Calu3 (cell line): ENCODE measurements at regions not wholly inside any gene's neighbourhood (a gene's known extent, or its start where the extent isn't known, plus 50 kb on each side); places are given as distances from the start of the nearest gene placed in this dataset.

Source experiments
- BruUV-seq: library from RNA; stranded (reverse); fragments of 400-500 nt; replicated peaks from 2 replicates; lab custom pipeline; 2021; lab: Mats Ljungman, UMichigan
- CTCF ChIA-PET: fragments of 300-600 bp; sonication (Branson Sonifier 250); formaldehyde crosslinking; loops from one replicate; lab custom pipeline; 2022; ENCODE audit warnings: antibody characterized with exemption; lab: Charles Lee
- DNase-seq: peaks from one replicate; pipeline ENCODE4 v3.0.0; 2022
- H3K27ac Mint-ChIP-seq: one replicate; pipeline ENCODE4 v1.8.0; 2022; ENCODE audit warnings: mixed read lengths; ENCODE audit not compliant: unreplicated experiment
- H3K27me3 Mint-ChIP-seq: one replicate; pipeline ENCODE4 v1.8.0; 2022; ENCODE audit warnings: mixed read lengths; ENCODE audit not compliant: unreplicated experiment
- H3K36me3 Mint-ChIP-seq: one replicate; pipeline ENCODE4 v1.8.0; 2022; ENCODE audit warnings: mild to moderate bottlenecking, moderate library complexity, mixed read lengths; ENCODE audit not compliant: insufficient read depth, unreplicated experiment
- H3K4me1 Mint-ChIP-seq: one replicate; pipeline ENCODE4 v1.8.0; 2022; ENCODE audit warnings: mild to moderate bottlenecking, low read depth, mixed read lengths; ENCODE audit not compliant: unreplicated experiment
- H3K4me3 Mint-ChIP-seq: one replicate; pipeline ENCODE4 v1.8.0; 2022; ENCODE audit warnings: mild to moderate bottlenecking, low read depth, moderate library complexity, mixed read lengths; ENCODE audit not compliant: unreplicated experiment
- H3K9me3 Mint-ChIP-seq: one replicate; pipeline ENCODE4 v1.8.0; 2022; ENCODE audit warnings: low read depth, mixed read lengths; ENCODE audit not compliant: unreplicated experiment
- CTCF ChIP-seq: fragments of 200-600 bp; IDR thresholded peaks from one replicate; pipeline ENCODE4 v1.8.0; 2022; ENCODE audit warnings: antibody characterized with exemption; ENCODE audit not compliant: unreplicated experiment
- intact Hi-C: fragments of 100-400 bp; cut with micrococcal nuclease; formaldehyde crosslinking; loops from one replicate; pipeline ENCODE4 v1.10.0; 2022; ENCODE audit not compliant: unreplicated experiment

- H3K36me3 Mint-ChIP-seq, result peaks cover 1% of the 10 kb centered on the region
- H3K4me1 Mint-ChIP-seq, result peaks cover 7% of the 10 kb centered on the region
- H3K27ac Mint-ChIP-seq, result no peak overlapping the region
- no peak for DNase-seq
- H3K9me3 Mint-ChIP-seq, result no peaks in the 10 kb centered on the region
- BruUV-seq, result no TSS peak
- CTCF ChIA-PET, result interaction anchor here (0.7 kb wide), 1 partner anchor 215 kb away, joined by 4 read pairs; no protein-coding TSS in a partner anchor
- intact Hi-C loops, result no loop called here
- no peaks in the 10 kb centered on the region for H3K27me3 Mint-ChIP-seq
- TF ChIP-seq CTCF, result no peak
- no peak overlapping the region for H3K4me3 Mint-ChIP-seq
Measured at GRCh38 chr1:173411835-173412742, 65.0 kb upstream of the PRDX6 start.

GRCh38 chr1:173413271-173413707 lies 63.8 kb upstream of the PRDX6 start:
- BruUV-seq, result no TSS peak
- no peak for DNase-seq
- Mint-ChIP-seq H3K9me3 (no peaks in the 10 kb centered on the region), H3K27me3 (no peaks in the 10 kb centered on the region), H3K4me1 (no peaks in the 10 kb centered on the region), H3K36me3 (no peaks in the 10 kb centered on the region), H3K27ac (no peak overlapping the region), H3K4me3 (no peak overlapping the region)
- intact Hi-C loops, result no loop called here
- CTCF ChIA-PET, result no interaction called here
- no peak for TF ChIP-seq CTCF

GRCh38 chr1:173414136-173414535 lies 63.0 kb upstream of the PRDX6 start:
- intact Hi-C loops, result no loop called here

GRCh38 chr1:173414539-173415226 lies 62.5 kb upstream of the PRDX6 start:
- no peaks in the 10 kb centered on the region for H3K36me3 Mint-ChIP-seq
- no peak for TF ChIP-seq CTCF
- no peaks in the 10 kb centered on the region for H3K9me3 Mint-ChIP-seq
- DNase-seq, result no peak
- intact Hi-C loops, result no loop called here
- H3K4me3 Mint-ChIP-seq, result no peak overlapping the region
- no peaks in the 10 kb centered on the region for H3K4me1 Mint-ChIP-seq
- CTCF ChIA-PET, result no interaction called here
- H3K27ac Mint-ChIP-seq, result no peak overlapping the region
- no TSS peak for BruUV-seq
- no peaks in the 10 kb centered on the region for H3K27me3 Mint-ChIP-seq

More at GRCh38 chr1:173414136-173414535, 63.0 kb upstream of the PRDX6 start:
- Mint-ChIP-seq H3K36me3 (no peaks in the 10 kb centered on the region), H3K9me3 (no peaks in the 10 kb centered on the region), H3K4me1 (no peaks in the 10 kb centered on the region), H3K27ac (no peak overlapping the region), H3K27me3 (no peaks in the 10 kb centered on the region), H3K4me3 (no peak overlapping the region)
- CTCF ChIA-PET, result no interaction called here
- no peak for DNase-seq
- BruUV-seq, result no TSS peak
- TF ChIP-seq CTCF, result no peak
